ENCODE measurements at regions not wholly inside any gene's neighbourhood (a gene's known extent, or its start where the extent isn't known, plus 50 kb on each side); places are given as distances from the start of the nearest gene placed in this dataset.

GRCh38 chr9:105932276-105932675, 237.9 kb downstream of the TMEM38B start:
- TF ChIP-seq ZNF565 (CRISPR knock-in tag; conservative IDR thresholded peaks at IDR 0.05; ENCODE audit: low read depth) (no peak), RARB (CRISPR knock-in tag; IDR thresholded peaks at IDR 0.05) (no peak)
